Fibroblast of lung (primary cell): ENCODE measurements at regions not wholly inside any gene's neighbourhood (a gene's known extent, or its start where the extent isn't known, plus 50 kb on each side); places are given as distances from the start of the nearest gene placed in this dataset.

Experiments
- EZH2 ChIP-seq: IDR thresholded peaks from 2 replicates; pipeline ENCODE4 v1.5.1; 2012; ENCODE audit warnings: low read length, control low read depth, mild to moderate bottlenecking; ENCODE audit errors: missing control alignments
- TF ChIP-seq, protein P1 (sequence below), 2 donors: IDR thresholded peaks in 1 of 2; conservative IDR thresholded peaks in 1 of 2; 1 replicate in 1 of 2; 2 replicates in 1 of 2; pipeline ENCODE4 v1.5.1; 2011 to 2012; ENCODE audit warnings: low read length in 2 of 2, control low read depth in 1 of 2, inconsistent platforms in 1 of 2, low read depth in 1 of 2, mild to moderate bottlenecking in 1 of 2

DNA sequence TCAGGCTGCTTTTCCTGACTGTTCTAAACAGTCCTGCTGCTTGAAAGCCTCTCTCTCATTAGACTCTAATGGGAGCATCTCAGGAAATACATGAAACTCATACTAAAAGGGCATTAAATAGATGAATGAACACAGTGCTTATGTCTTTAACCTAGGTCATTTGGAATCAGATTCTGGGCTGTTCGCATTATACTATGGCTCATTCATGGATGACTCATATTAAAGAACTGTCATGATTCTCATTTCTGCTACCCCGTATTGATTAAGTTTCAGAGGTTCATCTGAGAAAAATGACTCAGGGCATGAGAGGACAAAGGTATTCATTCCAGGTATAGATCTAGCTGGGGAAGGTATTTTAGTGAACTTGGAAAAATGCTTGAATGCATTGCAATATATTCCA is 335.5 kb downstream of the GJA1 start:
- TF ChIP-seq, protein P1, sequence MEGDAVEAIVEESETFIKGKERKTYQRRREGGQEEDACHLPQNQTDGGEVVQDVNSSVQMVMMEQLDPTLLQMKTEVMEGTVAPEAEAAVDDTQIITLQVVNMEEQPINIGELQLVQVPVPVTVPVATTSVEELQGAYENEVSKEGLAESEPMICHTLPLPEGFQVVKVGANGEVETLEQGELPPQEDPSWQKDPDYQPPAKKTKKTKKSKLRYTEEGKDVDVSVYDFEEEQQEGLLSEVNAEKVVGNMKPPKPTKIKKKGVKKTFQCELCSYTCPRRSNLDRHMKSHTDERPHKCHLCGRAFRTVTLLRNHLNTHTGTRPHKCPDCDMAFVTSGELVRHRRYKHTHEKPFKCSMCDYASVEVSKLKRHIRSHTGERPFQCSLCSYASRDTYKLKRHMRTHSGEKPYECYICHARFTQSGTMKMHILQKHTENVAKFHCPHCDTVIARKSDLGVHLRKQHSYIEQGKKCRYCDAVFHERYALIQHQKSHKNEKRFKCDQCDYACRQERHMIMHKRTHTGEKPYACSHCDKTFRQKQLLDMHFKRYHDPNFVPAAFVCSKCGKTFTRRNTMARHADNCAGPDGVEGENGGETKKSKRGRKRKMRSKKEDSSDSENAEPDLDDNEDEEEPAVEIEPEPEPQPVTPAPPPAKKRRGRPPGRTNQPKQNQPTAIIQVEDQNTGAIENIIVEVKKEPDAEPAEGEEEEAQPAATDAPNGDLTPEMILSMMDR (conservative IDR thresholded peaks at IDR 0.05 in 1 of 2, IDR thresholded peaks at IDR 0.05 in 1 of 2; ENCODE audit: low read depth in 1 of 2, low read length in 2 of 2) = no peak
- no peak for TF ChIP-seq EZH2
